HG02852 (cell line): ENCODE measurements at regions not wholly inside any gene's neighbourhood (a gene's known extent, or its start where the extent isn't known, plus 50 kb on each side); places are given as distances from the start of the nearest gene placed in this dataset.
"Not testable (repeated sequence)": the region's sequence is repeated elsewhere in the genome, so short reads cannot be mapped to it uniquely, and the experiment has no call there.

Experiments
- ATAC-seq: cut with Tn5 transposase; IDR thresholded peaks from one replicate; pipeline ENCODE4 v1.9.1; 2021; ENCODE audit warnings: mild to moderate bottlenecking, moderate library complexity; ENCODE audit not compliant: unreplicated experiment

- no peak for ATAC-seq
These were observed 239.2 kb downstream of the ADGRD1 start for GRCh38 chr12:131192951-131193350.

GRCh38 chr12:131194166-131194565, 240.5 kb downstream of the ADGRD1 start:
- ATAC-seq, result no peak

GRCh38 chr12:131195796-131196195, 242.1 kb downstream of the ADGRD1 start:
- no peak for ATAC-seq

GRCh38 chr12:131196220-131196619, 242.5 kb downstream of the ADGRD1 start:
- no peak for ATAC-seq

GRCh38 chr12:131197490-131197889, 243.8 kb downstream of the ADGRD1 start:
- no peak for ATAC-seq

- no peak for ATAC-seq
These were observed 245.5 kb downstream of the ADGRD1 start for GRCh38 chr12:131199221-131199620.

- ATAC-seq, result not testable (repeated sequence)
These were observed 248.2 kb downstream of the ADGRD1 start for GRCh38 chr12:131201912-131202311.

- ATAC-seq, result no peak
These were observed 249.1 kb downstream of the ADGRD1 start for GRCh38 chr12:131202592-131203378.

- ATAC-seq, result no peak
These were observed 250.1 kb downstream of the ADGRD1 start for GRCh38 chr12:131203666-131204415.

- ATAC-seq, result no peak
These were observed 250.9 kb downstream of the ADGRD1 start for GRCh38 chr12:131204416-131205274.

GRCh38 chr12:131205275-131205933, 251.7 kb downstream of the ADGRD1 start:
- not testable (repeated sequence) for ATAC-seq

- not testable (repeated sequence) for ATAC-seq
These were observed 253.1 kb downstream of the ADGRD1 start for GRCh38 chr12:131206630-131207299.

GRCh38 chr12:131207300-131207660, 253.6 kb downstream of the ADGRD1 start:
- ATAC-seq, result not testable (repeated sequence)

GRCh38 chr12:131207841-131208240, 254.1 kb downstream of the ADGRD1 start:
- ATAC-seq, result not testable (repeated sequence)

- ATAC-seq, result no peak
These were observed 254.7 kb downstream of the ADGRD1 start for GRCh38 chr12:131208425-131208824.

GRCh38 chr12:131209082-131210070, 255.7 kb downstream of the ADGRD1 start:
- no peak for ATAC-seq

- no peak for ATAC-seq
These were observed 257.0 kb downstream of the ADGRD1 start for GRCh38 chr12:131210506-131211339.

GRCh38 chr12:131211340-131211938, 257.7 kb downstream of the ADGRD1 start:
- ATAC-seq, result no peak
